Endothelial cell of umbilical vein (primary cell): ENCODE measurements at regions not wholly inside any gene's neighbourhood (a gene's known extent, or its start where the extent isn't known, plus 50 kb on each side); places are given as distances from the start of the nearest gene placed in this dataset.

Experiments
- BruUV-seq: library from RNA; stranded (reverse); fragments of 400-500 nt; replicated peaks from 2 replicates; lab custom pipeline; 2021; lab: Mats Ljungman, UMichigan
- CTCF ChIA-PET: fragments of 300-600, 350-600 bp; sonication (Branson Sonifier 250); formaldehyde crosslinking; loops from one replicate; lab custom pipeline; 2021; ENCODE audit warnings: antibody characterized with exemption, inconsistent platforms; lab: Charles Lee
- POLR2A ChIA-PET: fragments of 300-600, 350-600 bp; sonication (Branson Sonifier 250); formaldehyde crosslinking; loops from one replicate; lab custom pipeline; 2021; ENCODE audit warnings: antibody characterized with exemption, inconsistent platforms; lab: Charles Lee
- DNase-seq: peaks from one replicate; pipeline ENCODE4 v3.0.0-alpha.2; 2011; ENCODE audit warnings: low read depth, low spot score
- FAIRE-seq: peaks from 2 replicates; lab custom pipeline; 2011; peaks lifted over from hg19 to GRCh38; lab: Jason Lieb, UNC
- H2AFZ ChIP-seq: 2 replicates; pipeline ENCODE4 v1.6.0; 2012; ENCODE audit warnings: low read depth, low read length, control low read depth, inconsistent platforms
- H3K27ac ChIP-seq: 2 replicates; pipeline ENCODE4 v1.5.1; 2011; ENCODE audit warnings: low read depth, mild to moderate bottlenecking, control low read depth, low read length, moderate library complexity; ENCODE audit not compliant: insufficient read depth
- H3K27me3 ChIP-seq, 2 experiments: 2 replicates each; pipeline versions ENCODE4 v1.6.0 to v1.6.1; 2011; ENCODE audit warnings: low read length in 2 of 2, mixed read lengths in 1 of 2; ENCODE audit not compliant: control insufficient read depth in 2 of 2, insufficient read depth in 2 of 2
- H3K36me3 ChIP-seq, 2 experiments: 2 replicates in 1 of 2; 3 replicates in 1 of 2; pipeline ENCODE4 v1.5.1; 2011; ENCODE audit warnings: low read length in 2 of 2, mild to moderate bottlenecking in 1 of 2, moderate library complexity in 1 of 2; ENCODE audit not compliant: control insufficient read depth in 2 of 2, insufficient read depth in 2 of 2; ENCODE audit errors: extremely low read depth in 1 of 2
- H3K4me1 ChIP-seq: 3 replicates; pipeline ENCODE4 v1.5.1; 2011; ENCODE audit warnings: mild to moderate bottlenecking, low read length; ENCODE audit not compliant: control insufficient read depth, insufficient read depth; ENCODE audit errors: extremely low read depth
- H3K4me2 ChIP-seq: 2 replicates; pipeline ENCODE4 v1.6.1; 2011; ENCODE audit warnings: low read length, control low read depth, mixed read lengths; ENCODE audit not compliant: insufficient read depth
- H3K4me3 ChIP-seq, 3 experiments: fragments of 200-600 bp in 1 of 3; sonication (generic), shearing (Covaris generic) in 1 of 3; replicated peaks in 1 of 3; 2 replicates each; pipeline ENCODE4 v1.5.1; 2011 to 2016; ENCODE audit warnings: control low read depth in 3 of 3, low read length in 3 of 3, mild to moderate bottlenecking in 2 of 3, inconsistent platforms in 1 of 3, low read depth in 1 of 3, moderate library complexity in 1 of 3; ENCODE audit not compliant: insufficient read depth in 1 of 3
- H3K79me2 ChIP-seq: 2 replicates; pipeline ENCODE4 v1.6.0; 2012; ENCODE audit warnings: low read length, inconsistent platforms; ENCODE audit not compliant: control insufficient read depth, insufficient read depth
- H3K9ac ChIP-seq: replicated peaks from 2 replicates; pipeline ENCODE3; 2011; ENCODE audit warnings: low read length, control low read depth; ENCODE audit not compliant: insufficient read depth; ENCODE audit errors: extremely low read depth
- H3K9me1 ChIP-seq: replicated peaks from 3 replicates; pipeline ENCODE4 v1.6.0; 2011; ENCODE audit warnings: mild to moderate bottlenecking, low read length; ENCODE audit not compliant: control insufficient read depth, insufficient read depth; ENCODE audit errors: extremely low read depth
- H3K9me3 ChIP-seq: replicated peaks from 2 replicates; pipeline ENCODE4 v1.5.1; 2012; ENCODE audit warnings: low read length, inconsistent platforms; ENCODE audit not compliant: control insufficient read depth, insufficient read depth
- H4K20me1 ChIP-seq: replicated peaks from 2 replicates; pipeline ENCODE3; 2011; ENCODE audit warnings: mild to moderate bottlenecking, low read length; ENCODE audit not compliant: control insufficient read depth, insufficient read depth; ENCODE audit errors: extremely low read depth
- CTCF ChIP-seq, 2 donors: IDR thresholded peaks; 1 replicate in 1 of 2; 2 replicates in 1 of 2; pipeline ENCODE4 v1.5.1; 2011; ENCODE audit warnings: low read length in 2 of 2, mild to moderate bottlenecking in 2 of 2, moderate library complexity in 2 of 2, control low read depth in 1 of 2, inconsistent platforms in 1 of 2, low read depth in 1 of 2; ENCODE audit not compliant: insufficient read depth in 1 of 2; ENCODE audit errors: extremely low read depth in 1 of 2
- EZH2 ChIP-seq: IDR thresholded peaks from 2 replicates; pipeline ENCODE4 v1.6.1; 2012; ENCODE audit warnings: borderline replicate concordance, low read depth, mild to moderate bottlenecking, moderate library complexity, low read length, inconsistent platforms; ENCODE audit not compliant: severe bottlenecking
- FOS ChIP-seq: IDR thresholded peaks from 2 replicates; pipeline ENCODE4 v1.6.1; 2011; ENCODE audit warnings: mild to moderate bottlenecking, low read length, moderate library complexity, borderline replicate concordance; ENCODE audit not compliant: insufficient read depth
- GATA2 ChIP-seq: IDR thresholded peaks from 2 replicates; pipeline ENCODE4 v1.7.0; 2011; ENCODE audit warnings: low read depth, mild to moderate bottlenecking, moderate library complexity, mixed read lengths, low read length; ENCODE audit not compliant: insufficient read length, insufficient read depth
- JUN ChIP-seq: IDR thresholded peaks from 2 replicates; pipeline ENCODE4 v1.6.1; 2011; ENCODE audit warnings: borderline replicate concordance, low read depth; ENCODE audit not compliant: insufficient read length, insufficient read depth
- MAX ChIP-seq: IDR thresholded peaks from 2 replicates; pipeline ENCODE4 v1.6.1; 2011; ENCODE audit not compliant: insufficient read depth, insufficient read length
- MYC ChIP-seq: IDR thresholded peaks from one replicate; pipeline ENCODE4 v1.6.1; 2011; ENCODE audit warnings: mild to moderate bottlenecking, low read depth, low read length
- POLR2A ChIP-seq: IDR thresholded peaks from 2 replicates; pipeline ENCODE4 v1.6.1; 2012; ENCODE audit warnings: low read depth, mild to moderate bottlenecking, control low read depth, low read length
- POLR2AphosphoS5 ChIP-seq: IDR thresholded peaks from 2 replicates; pipeline ENCODE4 v1.6.1; 2012; ENCODE audit warnings: low read depth, mild to moderate bottlenecking, control low read depth, low read length, moderate library complexity; ENCODE audit not compliant: insufficient read depth
- dilution Hi-C: fragments of 300-500 bp; cut with MboI; formaldehyde crosslinking; loops from one replicate; pipeline ENCODE4 v1.15.0; 2019; ENCODE audit warnings: low sequenced_read_pairs; ENCODE audit not compliant: extremely low pct_ligation_motif_present
- intact Hi-C: fragments of 100-400 bp; cut with micrococcal nuclease; formaldehyde crosslinking; loops from one replicate; pipeline ENCODE4 v1.10.0; 2022

- TF ChIP-seq EZH2 (no peak), POLR2A (no peak), CTCF (IDR thresholded peaks at IDR 0.05; ENCODE audit: extremely low read depth in 1 of 2, insufficient read depth in 1 of 2, low read depth in 1 of 2, low read length in 2 of 2) (no peak), FOS (no peak), JUN (no peak), POLR2AphosphoS5 (no peak), MYC (no peak), MAX (no peak), GATA2 (no peak)
- intact Hi-C loops (no loop called here), dilution Hi-C loops (no loop called here)
- ChIA-PET POLR2A (no interaction called here), CTCF (interaction anchor here (1.2 to 1.8 kb wide), 2 partner anchors 11 to 72 kb away, joined by 3 to 11 read pairs; no protein-coding TSS in a partner anchor)
- no peak overlapping the region for H3K9ac ChIP-seq
- H3K4me3 ChIP-seq, result no peak overlapping the region
- no peaks in the 10 kb centered on the region for H3K36me3 ChIP-seq
- H2AFZ ChIP-seq, result no peak overlapping the region
- DNase-seq (no peak), FAIRE-seq (no peak)
- no peaks in the 10 kb centered on the region for H3K27me3 ChIP-seq
- H3K4me2 ChIP-seq, result no peak overlapping the region
- H3K79me2 ChIP-seq, result no peaks in the 10 kb centered on the region
- H3K4me1 ChIP-seq, result no peaks in the 10 kb centered on the region
- no peak overlapping the region for H3K27ac ChIP-seq
- no peaks in the 10 kb centered on the region for H4K20me1 ChIP-seq
- no TSS peak for BruUV-seq
- no peaks in the 10 kb centered on the region for H3K9me3 ChIP-seq
- H3K9me1 ChIP-seq, result no peaks in the 10 kb centered on the region
Measured at GRCh38 chr10:61822781-61823230, 78.7 kb upstream of the ARID5B start.
